SK-N-SH (cell line): ENCODE measurements at regions not wholly inside any gene's neighbourhood (a gene's known extent, or its start where the extent isn't known, plus 50 kb on each side); places are given as distances from the start of the nearest gene placed in this dataset.

Experiments
- CTCF ChIA-PET: fragments of 300-600, 350-600 bp; formaldehyde crosslinking; extraction: SDS; loops from one replicate; lab custom pipeline; 2021; lab: Yijun Ruan, JAX
- POLR2A ChIA-PET: fragments of 350-600 bp; sonication (Branson Sonifier 250); formaldehyde crosslinking; extraction: SDS; loops from one replicate; lab custom pipeline; 2020; ENCODE audit warnings: antibody characterized with exemption, inconsistent platforms; lab: Yijun Ruan, JAX
- DNase-seq: peaks from one replicate; pipeline ENCODE4 v3.0.0; 2012
- H2AFZ ChIP-seq: fragments of 200-600 bp; sonication (generic); 2 replicates; pipeline ENCODE4 v1.8.1; 2016; ENCODE audit warnings: antibody characterized with exemption, mild to moderate bottlenecking, low read depth
- H3F3A ChIP-seq: fragments of 200-600 bp; sonication (generic); replicated peaks from 2 replicates; pipeline ENCODE3; 2016; ENCODE audit warnings: antibody characterized with exemption, mild to moderate bottlenecking; ENCODE audit not compliant: insufficient read depth
- H3K27ac ChIP-seq, 2 experiments: fragments of 200-500 bp in 1 of 2; fragments of 200-600 bp in 1 of 2; sonication (Bioruptor generic) in 1 of 2; sonication (generic), shearing (Covaris generic) in 1 of 2; 2 replicates each; pipeline versions ENCODE4 v1.5.1 to v1.6.1; 2014 to 2016; ENCODE audit warnings: low read depth in 2 of 2, inconsistent platforms in 1 of 2, low read length in 1 of 2, mild to moderate bottlenecking in 1 of 2, mixed read lengths in 1 of 2
- H3K27me3 ChIP-seq: fragments of 200-600 bp; sonication (generic), shearing (Covaris generic); 2 replicates; pipeline ENCODE4 v1.6.1; 2016; ENCODE audit warnings: mixed run types; ENCODE audit not compliant: insufficient read depth
- H3K36me3 ChIP-seq, 2 experiments: fragments of 200-500 bp in 1 of 2; fragments of 200-600 bp in 1 of 2; sonication (Bioruptor generic) in 1 of 2; sonication (generic) in 1 of 2; replicated peaks in 1 of 2; 2 replicates each; pipeline versions ENCODE3 to v1.5.1; 2014 to 2016; ENCODE audit warnings: low read length in 1 of 2, mild to moderate bottlenecking in 1 of 2; ENCODE audit not compliant: insufficient read depth in 2 of 2, control insufficient read depth in 1 of 2
- H3K4me1 ChIP-seq, 2 experiments: fragments of 200-500 bp in 1 of 2; fragments of 200-600 bp in 1 of 2; sonication (Bioruptor generic) in 1 of 2; sonication (generic), shearing (Covaris generic) in 1 of 2; 2 replicates each; pipeline versions ENCODE4 v1.5.1 to v1.6.1; 2014 to 2016; ENCODE audit warnings: low read depth in 1 of 2, low read length in 1 of 2, mixed run types in 1 of 2; ENCODE audit not compliant: insufficient read depth in 2 of 2, control insufficient read depth in 1 of 2
- H3K4me2 ChIP-seq: fragments of 200-600 bp; sonication (generic), shearing (Covaris generic); 2 replicates; pipeline ENCODE4 v1.6.1; 2017; ENCODE audit warnings: mixed run types
- H3K4me3 ChIP-seq, 2 experiments: fragments of 200-500 bp in 1 of 2; fragments of 200-600 bp in 1 of 2; sonication (Bioruptor generic) in 1 of 2; sonication (generic), shearing (Covaris generic) in 1 of 2; 2 replicates each; pipeline versions ENCODE4 v1.5.1 to v1.8.1; 2014 to 2016; ENCODE audit warnings: low read depth in 2 of 2, inconsistent platforms in 1 of 2, low read length in 1 of 2, mild to moderate bottlenecking in 1 of 2, mixed read lengths in 1 of 2, moderate library complexity in 1 of 2
- H3K79me2 ChIP-seq: fragments of 200-600 bp; sonication (generic); 2 replicates; pipeline ENCODE4 v1.8.1; 2017; ENCODE audit warnings: mild to moderate bottlenecking; ENCODE audit not compliant: insufficient read depth
- H3K9ac ChIP-seq: fragments of 200-600 bp; sonication (generic); 2 replicates; pipeline ENCODE4 v1.6.1; 2017; ENCODE audit warnings: mixed run types
- H3K9me2 ChIP-seq: fragments of 200-600 bp; sonication (generic); 2 replicates; pipeline ENCODE4 v1.6.1; 2017; ENCODE audit warnings: mixed run types
- H3K9me3 ChIP-seq: fragments of 200-600 bp; sonication (generic); 2 replicates; pipeline ENCODE4 v1.6.1; 2017; ENCODE audit warnings: mixed run types, mild to moderate bottlenecking, moderate library complexity
- H4K20me1 ChIP-seq: fragments of 200-600 bp; sonication (generic); 2 replicates; pipeline ENCODE4 v1.6.1; 2017; ENCODE audit warnings: mild to moderate bottlenecking, mixed run types; ENCODE audit not compliant: insufficient read depth
- CTCF ChIP-seq: fragments of 200-600 bp; sonication (generic); IDR thresholded peaks from 2 replicates; pipeline ENCODE4 v1.6.1; 2017; ENCODE audit warnings: antibody characterized with exemption, mild to moderate bottlenecking, moderate library complexity
- EP300 ChIP-seq, 2 experiments: IDR thresholded peaks; 2 replicates each; pipeline versions ENCODE4 v1.4.0 to v1.6.1; 2012; ENCODE audit warnings: borderline replicate concordance in 1 of 2, low read depth in 1 of 2, low read length in 1 of 2
- FOXJ3 ChIP-seq: sonication (generic); formaldehyde crosslinking; IDR thresholded peaks from 2 replicates; pipeline ENCODE4 v1.5.1; 2020; ENCODE audit warnings: mild to moderate bottlenecking, missing genetic modification reagents
- FOXM1 ChIP-seq: IDR thresholded peaks from 2 replicates; pipeline ENCODE4 v1.4.0; 2012; ENCODE audit warnings: low read depth, mild to moderate bottlenecking
- GABPA ChIP-seq: IDR thresholded peaks from 2 replicates; pipeline ENCODE4 v1.4.0; 2012; ENCODE audit warnings: low read depth, mild to moderate bottlenecking
- GATA2 ChIP-seq: sonication (generic); formaldehyde crosslinking; IDR thresholded peaks from 2 replicates; pipeline ENCODE4 v1.5.0; 2020; ENCODE audit warnings: mild to moderate bottlenecking, missing genetic modification reagents
- MEF2A ChIP-seq: IDR thresholded peaks from 2 replicates; pipeline ENCODE4 v1.4.0; 2012; ENCODE audit warnings: low read depth, borderline replicate concordance
- MXI1 ChIP-seq: IDR thresholded peaks from 2 replicates; pipeline ENCODE4 v1.6.1; 2012; ENCODE audit warnings: mild to moderate bottlenecking, low read depth, low read length, improper control_type of control experiment
- POLR2AphosphoS5 ChIP-seq: IDR thresholded peaks from 2 replicates; pipeline ENCODE4 v1.6.1; 2012; ENCODE audit warnings: low read depth, low read length
- RAD21 ChIP-seq: IDR thresholded peaks from 2 replicates; pipeline ENCODE4 v1.6.1; 2012; ENCODE audit warnings: mild to moderate bottlenecking, low read length
- RCOR1 ChIP-seq: fragments of 150-350 bp; IDR thresholded peaks from 2 replicates; pipeline ENCODE4 v1.6.1; 2017; ENCODE audit warnings: antibody characterized with exemption, low read length
- REST ChIP-seq: IDR thresholded peaks from 2 replicates; pipeline ENCODE4 v1.6.1; 2012; ENCODE audit warnings: mild to moderate bottlenecking, low read depth, low read length, moderate library complexity
- RXRA ChIP-seq: IDR thresholded peaks from 2 replicates; pipeline ENCODE4 v1.4.0; 2012; ENCODE audit warnings: low read depth, mild to moderate bottlenecking, borderline replicate concordance
- TAF1 ChIP-seq: IDR thresholded peaks from 2 replicates; pipeline ENCODE4 v1.6.1; 2012; ENCODE audit warnings: low read depth, mild to moderate bottlenecking, low read length, moderate library complexity, borderline replicate concordance
- TEAD4 ChIP-seq: IDR thresholded peaks from 2 replicates; pipeline ENCODE4 v1.4.0; 2012; ENCODE audit warnings: mild to moderate bottlenecking, borderline replicate concordance; ENCODE audit not compliant: insufficient read depth
- WGBS: methylation state at CpG from one replicate; pipeline ENCODE4 v1.1.6; 2017; ENCODE audit warnings: low lambda C conversion rate; 5-methylcytosine and 5-hydroxymethylcytosine counted together
- TF ChIP-seq, protein P1 (sequence below): IDR thresholded peaks from 2 replicates; pipeline ENCODE4; 2012

DNA sequence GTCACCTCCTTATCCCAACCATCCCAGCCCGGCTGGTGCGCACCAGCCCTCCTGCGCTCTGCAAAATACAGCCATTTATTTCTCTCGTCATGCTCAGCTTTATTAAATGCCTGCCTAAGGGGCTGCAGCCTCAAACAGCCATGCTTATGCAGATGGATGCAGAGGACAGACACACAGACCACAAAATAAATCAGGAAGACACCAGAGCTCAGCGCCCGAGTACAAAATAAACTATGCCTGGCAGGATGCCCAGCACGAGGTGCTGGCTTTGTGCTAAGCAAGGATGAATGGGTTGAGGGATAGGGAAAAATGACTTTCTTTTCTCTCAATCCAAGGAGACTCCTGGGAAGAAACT, 70.5 kb downstream of the RPUSD4 start (continued):
- TF ChIP-seq REST (0 out of 2 replicates have a peak, but pooled peaks have one; percentile 55), FOXJ3 (CRISPR knock-in tag) (peak; percentile 67; the same call in 1 of the 2 replicates), FOXM1 (no peak), RXRA (no peak), TEAD4 (peak; percentile 67; the same call in 1 of the 2 replicates), POLR2AphosphoS5 (peak; percentile 62; the same call in 1 of the 2 replicates), TAF1 (no peak), MXI1 (peak; percentile 60; the same call in 1 of the 2 replicates), RCOR1 (peak; percentile 56; the same call in 1 of the 2 replicates), MEF2A (no peak), EP300 (IDR thresholded peaks at IDR 0.05; ENCODE audit: borderline replicate concordance in 1 of 2, low read depth in 1 of 2, low read length in 1 of 2) (peak; percentile 60 to 77; a peak in 2 of 4 replicates)

- CTCF ChIA-PET = interaction anchor here (1.0 to 1.9 kb wide), 8 partner anchors 10 to 199 kb away, joined by 3 to 14 read pairs (median 5); no protein-coding TSS in a partner anchor
- Histone ChIP-seq H3F3A (no peaks in the 10 kb centered on the region), H3K9ac (no peak overlapping the region), H3K9me2 (no peaks in the 10 kb centered on the region), H3K36me3 (no peaks in the 10 kb centered on the region), H2AFZ (no peak overlapping the region), H3K4me3 (peak overlapping the region in 1 of 2 experiments; percentile 43; a peak in 1 of 4 replicates), H3K27ac (peak overlapping the region in 1 of 2 experiments; percentile 83; a peak in 2 of 4 replicates), H4K20me1 (no peaks in the 10 kb centered on the region), H3K9me3 (no peaks in the 10 kb centered on the region), H3K79me2 (no peaks in the 10 kb centered on the region), H3K4me1 (peaks cover 33 to 52% of the 10 kb centered on the region in 2 experiments), H3K27me3 (peaks cover 18% of the 10 kb centered on the region; the same call in 1 of the 2 replicates), H3K4me2 (peak overlapping the region; percentile 75)
- 70% methylated on average over 4 of the region's 9 CpGs for WGBS
- DNase-seq = no peak
- POLR2A ChIA-PET = interaction anchor here (0.6 to 2.0 kb wide), 5 partner anchors 25 to 79 kb away, joined by 3 to 9 read pairs (median 5); partner anchors contain the start of gene FAM118B
- TF ChIP-seq EP300 (IDR thresholded peaks at IDR 0.05; ENCODE audit: borderline replicate concordance in 1 of 2, low read depth in 1 of 2, low read length in 1 of 2) = no peak
- no peak for TF ChIP-seq RAD21
- no peak for TF ChIP-seq GATA2
- no peak for TF ChIP-seq REST
- no peak for TF ChIP-seq CTCF
- TF ChIP-seq MXI1 = no peak
- TF ChIP-seq GABPA = no peak
- TF ChIP-seq, protein P1, sequence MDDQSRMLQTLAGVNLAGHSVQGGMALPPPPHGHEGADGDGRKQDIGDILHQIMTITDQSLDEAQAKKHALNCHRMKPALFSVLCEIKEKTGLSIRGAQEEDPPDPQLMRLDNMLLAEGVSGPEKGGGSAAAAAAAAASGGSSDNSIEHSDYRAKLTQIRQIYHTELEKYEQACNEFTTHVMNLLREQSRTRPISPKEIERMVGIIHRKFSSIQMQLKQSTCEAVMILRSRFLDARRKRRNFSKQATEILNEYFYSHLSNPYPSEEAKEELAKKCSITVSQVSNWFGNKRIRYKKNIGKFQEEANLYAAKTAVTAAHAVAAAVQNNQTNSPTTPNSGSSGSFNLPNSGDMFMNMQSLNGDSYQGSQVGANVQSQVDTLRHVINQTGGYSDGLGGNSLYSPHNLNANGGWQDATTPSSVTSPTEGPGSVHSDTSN = 0 out of 2 replicates have a peak, but pooled peaks have one; percentile 29
These were observed 71.1 kb downstream of the RPUSD4 start for GRCh38 chr11:126140201-126140925.
